ENCODE measurements at regions not wholly inside any gene's neighbourhood (a gene's known extent, or its start where the extent isn't known, plus 50 kb on each side); places are given as distances from the start of the nearest gene placed in this dataset.
"Not testable (repeated sequence)": the region's sequence is repeated elsewhere in the genome, so short reads cannot be mapped to it uniquely, and the experiment has no call there.

DNA sequence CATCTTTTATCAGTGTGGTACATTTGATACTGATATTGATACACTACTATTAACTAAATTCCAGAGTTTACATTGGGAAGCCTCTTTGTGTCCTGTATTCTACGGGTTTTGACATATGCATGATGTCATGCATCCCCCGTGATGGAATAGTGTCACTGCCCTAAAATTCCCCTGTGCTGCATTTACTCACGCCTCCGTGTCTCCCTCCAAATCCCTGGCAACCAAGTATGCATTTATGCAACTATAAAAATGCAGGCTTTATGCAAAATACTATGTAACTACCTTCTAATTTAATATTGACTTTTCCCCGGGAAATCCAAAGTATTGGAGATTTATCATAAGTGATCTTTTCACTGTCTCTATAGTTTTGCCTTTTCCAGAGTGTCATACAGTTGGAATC, 453.7 kb upstream of the RUNX1 start:
- no peak for DNase-seq
- H3K4me1 Mint-ChIP-seq, result peaks cover 10 to 13% of the 10 kb centered on the region in 2 donors
- H3K36me3 Mint-ChIP-seq, result no peaks in the 10 kb centered on the region
- ATAC-seq, result no peak
- no peak overlapping the region for H3K4me3 Mint-ChIP-seq
- no peaks in the 10 kb centered on the region for H3K9me3 Mint-ChIP-seq
- H3K4me3 ChIP-seq (ENCODE audit: low read length), result no peak overlapping the region
- H3K27me3 Mint-ChIP-seq (ENCODE audit: low read depth in 2 of 2), result peaks cover 11 to 43% of the 10 kb centered on the region in 2 donors
- WGBS (ENCODE audit: insufficient coverage), result 65% methylated on average over 4 of the region's 5 CpGs
- H3K36me3 ChIP-seq (ENCODE audit: control insufficient read depth, insufficient read depth, low read length), result no peaks in the 10 kb centered on the region
- H3K27ac ChIP-seq (ENCODE audit: low read length), result no peak overlapping the region
- intact Hi-C loops (cut with micrococcal nuclease), result no loop called here
- H3K27ac Mint-ChIP-seq, result no peak overlapping the region
- peaks cover 4% of the 10 kb centered on the region for H3K4me1 ChIP-seq (ENCODE audit: control insufficient read depth, insufficient read depth, low read length)
- no peaks in the 10 kb centered on the region for H3K27me3 ChIP-seq (ENCODE audit: control insufficient read depth, insufficient read depth, low read length)
- no peaks in the 10 kb centered on the region for H3K9me3 ChIP-seq (ENCODE audit: control insufficient read depth, insufficient read depth, low read length)
- TF ChIP-seq CTCF (IDR thresholded peaks at IDR 0.05), result no peak

DNA sequence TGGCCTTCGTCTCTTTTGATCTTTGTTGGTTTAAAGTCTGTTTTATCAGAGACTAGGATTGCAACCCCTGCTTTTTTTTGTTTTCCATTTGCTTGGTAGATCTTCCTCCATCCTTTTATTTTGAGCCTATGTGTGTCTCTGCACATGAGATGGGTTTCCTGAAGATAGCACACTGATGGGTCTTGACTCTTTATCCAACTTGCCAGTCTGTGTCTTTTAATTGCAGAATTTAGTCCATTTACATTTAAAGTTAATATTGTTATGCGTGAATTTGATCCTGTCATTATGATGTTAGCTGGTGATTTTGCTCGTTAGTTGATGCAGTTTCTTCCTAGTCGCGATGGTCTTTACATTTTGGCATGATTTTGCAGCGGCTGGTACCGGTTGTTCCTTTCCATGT, 448.4 kb upstream of the RUNX1 start:
- H3K9me3 Mint-ChIP-seq; H3K4me1 ChIP-seq (ENCODE audit: control insufficient read depth, insufficient read depth, low read length); H3K27ac ChIP-seq (ENCODE audit: low read length); H3K4me1 Mint-ChIP-seq; H3K4me3 Mint-ChIP-seq; DNase-seq; H3K27me3 ChIP-seq (ENCODE audit: control insufficient read depth, insufficient read depth, low read length); H3K4me3 ChIP-seq (ENCODE audit: low read length); H3K36me3 ChIP-seq (ENCODE audit: control insufficient read depth, insufficient read depth, low read length); H3K27ac Mint-ChIP-seq; ATAC-seq; intact Hi-C loops (cut with micrococcal nuclease); H3K36me3 Mint-ChIP-seq; H3K9me3 ChIP-seq (ENCODE audit: control insufficient read depth, insufficient read depth, low read length): not testable (repeated sequence)
- peaks cover 8 to 29% of the 10 kb centered on the region in 2 donors for H3K27me3 Mint-ChIP-seq (ENCODE audit: low read depth in 2 of 2)
- WGBS (ENCODE audit: insufficient coverage), result no CpG with 5 or more reads among the region's 7 CpGs

- peaks cover 3 to 14% of the 10 kb centered on the region in 2 donors for H3K27me3 Mint-ChIP-seq (ENCODE audit: low read depth in 2 of 2)
- no peak overlapping the region for H3K27ac Mint-ChIP-seq
Observed at GRCh38 chr21:35491920-35492678, 443.0 kb upstream of the RUNX1 start.

GRCh38 chr21:35491114-35491513, 442.0 kb upstream of the RUNX1 start:
- Histone ChIP-seq H3K36me3 (ENCODE audit: control insufficient read depth, insufficient read depth, low read length) (no peaks in the 10 kb centered on the region), H3K4me1 (ENCODE audit: control insufficient read depth, insufficient read depth, low read length) (no peaks in the 10 kb centered on the region), H3K4me3 (ENCODE audit: low read length) (no peak overlapping the region), H3K27ac (ENCODE audit: low read length) (no peak overlapping the region), H3K9me3 (ENCODE audit: control insufficient read depth, insufficient read depth, low read length) (no peaks in the 10 kb centered on the region), H3K27me3 (ENCODE audit: control insufficient read depth, insufficient read depth, low read length) (no peaks in the 10 kb centered on the region)
- Mint-ChIP-seq H3K36me3 (no peaks in the 10 kb centered on the region), H3K4me1 (no peaks in the 10 kb centered on the region), H3K4me3 (no peak overlapping the region), H3K27ac (no peak overlapping the region), H3K9me3 (peaks cover 0 to 2% of the 10 kb centered on the region in 2 donors), H3K27me3 (ENCODE audit: low read depth in 2 of 2) (peaks cover 5 to 17% of the 10 kb centered on the region in 2 donors)
- DNase-seq (no peak), ATAC-seq (no peak)
- WGBS (ENCODE audit: insufficient coverage), result 100% methylated on average over 1 of the region's 1 CpG
- TF ChIP-seq CTCF (IDR thresholded peaks at IDR 0.05), result no peak
- intact Hi-C loops (cut with micrococcal nuclease), result no loop called here

More at GRCh38 chr21:35491920-35492678, 443.0 kb upstream of the RUNX1 start:
- TF ChIP-seq CTCF (IDR thresholded peaks at IDR 0.05), result no peak
- H3K9me3 Mint-ChIP-seq, result peaks cover 0 to 2% of the 10 kb centered on the region in 2 donors
- no peaks in the 10 kb centered on the region for H3K36me3 Mint-ChIP-seq
- no peaks in the 10 kb centered on the region for H3K9me3 ChIP-seq (ENCODE audit: control insufficient read depth, insufficient read depth, low read length)
- H3K4me1 ChIP-seq (ENCODE audit: control insufficient read depth, insufficient read depth, low read length), result no peaks in the 10 kb centered on the region
- DNase-seq, result no peak
- no peaks in the 10 kb centered on the region for H3K4me1 Mint-ChIP-seq
- no peaks in the 10 kb centered on the region for H3K27me3 ChIP-seq (ENCODE audit: control insufficient read depth, insufficient read depth, low read length)
- intact Hi-C loops (cut with micrococcal nuclease), result no loop called here
- no peak overlapping the region for H3K27ac ChIP-seq (ENCODE audit: low read length)
- H3K4me3 ChIP-seq (ENCODE audit: low read length), result no peak overlapping the region
- 66% methylated on average over 6 of the region's 6 CpGs for WGBS (ENCODE audit: insufficient coverage)
- ATAC-seq, result no peak
- no peaks in the 10 kb centered on the region for H3K36me3 ChIP-seq (ENCODE audit: control insufficient read depth, insufficient read depth, low read length)
- H3K4me3 Mint-ChIP-seq, result no peak overlapping the region

All from natural killer cell (primary cell).